Activated T-cell treated with anti-CD3 and anti-CD28 coated beads for 1 hour (primary cell): ENCODE measurements at regions not wholly inside any gene's neighbourhood (a gene's known extent, or its start where the extent isn't known, plus 50 kb on each side); places are given as distances from the start of the nearest gene placed in this dataset.
"Not testable (repeated sequence)": the region's sequence is repeated elsewhere in the genome, so short reads cannot be mapped to it uniquely, and the experiment has no call there.

Experiments used
- DNase-seq: peaks from one replicate; pipeline ENCODE4 v3.0.0-alpha.2; 2020; ENCODE audit warnings: low read depth

- no peak for DNase-seq
These were observed 134.4 kb upstream of the IER5L start for GRCh38 chr9:129312251-129313122.

- no peak for DNase-seq
These were observed 133.6 kb upstream of the IER5L start for GRCh38 chr9:129311643-129312042.

- no peak for DNase-seq
These were observed 132.7 kb upstream of the IER5L start for GRCh38 chr9:129310666-129311350.

- no peak for DNase-seq
These were observed 131.8 kb upstream of the IER5L start for GRCh38 chr9:129309906-129310305.

- no peak for DNase-seq
These were observed 131.0 kb upstream of the IER5L start for GRCh38 chr9:129309041-129309430.

- no peak for DNase-seq
These were observed 129.3 kb upstream of the IER5L start for GRCh38 chr9:129307227-129307970.

GRCh38 chr9:129306318-129306973 lies 128.4 kb upstream of the IER5L start:
- DNase-seq: no peak

- no peak for DNase-seq
These were observed 127.2 kb upstream of the IER5L start for GRCh38 chr9:129305246-129305645.

- DNase-seq: no peak
These were observed 123.9 kb upstream of the IER5L start for GRCh38 chr9:129301941-129302340.

- not testable (repeated sequence) for DNase-seq
These were observed 118.1 kb upstream of the IER5L start for GRCh38 chr9:129296195-129296594.

GRCh38 chr9:129291041-129291501 lies 113.0 kb upstream of the IER5L start:
- DNase-seq: no peak

- no peak for DNase-seq
These were observed 112.5 kb upstream of the IER5L start for GRCh38 chr9:129290606-129291005.

GRCh38 chr9:129289883-129290282 lies 111.8 kb upstream of the IER5L start:
- DNase-seq: no peak

- DNase-seq: no peak
These were observed 111.2 kb upstream of the IER5L start for GRCh38 chr9:129289131-129289731.

- no peak for DNase-seq
These were observed 109.7 kb upstream of the IER5L start for GRCh38 chr9:129287619-129288305.

GRCh38 chr9:129285979-129286772 lies 108.1 kb upstream of the IER5L start:
- DNase-seq: no peak

- no peak for DNase-seq
These were observed 107.3 kb upstream of the IER5L start for GRCh38 chr9:129285382-129285781.

- no peak for DNase-seq
These were observed 106.7 kb upstream of the IER5L start for GRCh38 chr9:129284607-129285291.
